ENCODE measurements at regions not wholly inside any gene's neighbourhood (a gene's known extent, or its start where the extent isn't known, plus 50 kb on each side); places are given as distances from the start of the nearest gene placed in this dataset.
"Not testable (repeated sequence)": the region's sequence is repeated elsewhere in the genome, so short reads cannot be mapped to it uniquely, and the experiment has no call there.

DNA sequence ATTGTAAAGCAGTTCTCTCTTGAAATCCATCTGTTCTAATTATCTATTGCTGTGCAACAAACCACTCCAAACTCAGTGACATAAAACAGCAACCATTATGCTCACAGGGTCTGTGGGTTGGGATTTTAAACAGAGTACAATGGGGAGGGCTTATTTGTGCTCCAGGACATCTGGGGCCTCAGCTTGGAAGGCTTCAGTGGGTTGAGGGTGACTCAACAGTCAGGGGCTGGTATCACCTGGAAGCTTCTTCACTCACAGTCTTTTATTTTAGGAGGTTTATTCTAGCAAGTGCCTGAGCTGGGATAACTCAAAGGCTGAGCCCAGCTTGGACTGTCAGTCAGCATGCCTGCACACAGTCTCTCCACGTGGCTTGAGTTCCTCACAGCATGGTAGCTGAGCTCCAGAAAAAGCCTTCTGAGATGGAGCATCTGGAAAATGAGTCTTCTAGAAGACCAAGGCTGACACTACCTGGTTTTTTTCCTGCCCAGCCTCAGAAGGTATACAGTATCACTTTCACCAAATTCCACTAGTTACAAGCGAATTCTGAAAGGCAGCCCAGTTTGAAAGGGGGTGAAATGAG is 234.6 kb upstream of the ID4 start:
- ATAC-seq (ENCODE audit: low FRiP score in 2 of 2): no peak
- Histone ChIP-seq H3K27me3 (no peaks in the 10 kb centered on the region), H3K9me3 (no peaks in the 10 kb centered on the region), H3K4me3 (no peak overlapping the region), H3K36me3 (no peaks in the 10 kb centered on the region), H3K4me1 (no peaks in the 10 kb centered on the region), H3K27ac (no peak overlapping the region)
- 48 to 75% methylated on average over 2 of the region's 2 CpGs for WGBS, 2 donors
- no peak for TF ChIP-seq POLR2AphosphoS5 (IDR thresholded peaks at IDR 0.05)
- TF ChIP-seq, protein P1, sequence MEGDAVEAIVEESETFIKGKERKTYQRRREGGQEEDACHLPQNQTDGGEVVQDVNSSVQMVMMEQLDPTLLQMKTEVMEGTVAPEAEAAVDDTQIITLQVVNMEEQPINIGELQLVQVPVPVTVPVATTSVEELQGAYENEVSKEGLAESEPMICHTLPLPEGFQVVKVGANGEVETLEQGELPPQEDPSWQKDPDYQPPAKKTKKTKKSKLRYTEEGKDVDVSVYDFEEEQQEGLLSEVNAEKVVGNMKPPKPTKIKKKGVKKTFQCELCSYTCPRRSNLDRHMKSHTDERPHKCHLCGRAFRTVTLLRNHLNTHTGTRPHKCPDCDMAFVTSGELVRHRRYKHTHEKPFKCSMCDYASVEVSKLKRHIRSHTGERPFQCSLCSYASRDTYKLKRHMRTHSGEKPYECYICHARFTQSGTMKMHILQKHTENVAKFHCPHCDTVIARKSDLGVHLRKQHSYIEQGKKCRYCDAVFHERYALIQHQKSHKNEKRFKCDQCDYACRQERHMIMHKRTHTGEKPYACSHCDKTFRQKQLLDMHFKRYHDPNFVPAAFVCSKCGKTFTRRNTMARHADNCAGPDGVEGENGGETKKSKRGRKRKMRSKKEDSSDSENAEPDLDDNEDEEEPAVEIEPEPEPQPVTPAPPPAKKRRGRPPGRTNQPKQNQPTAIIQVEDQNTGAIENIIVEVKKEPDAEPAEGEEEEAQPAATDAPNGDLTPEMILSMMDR (IDR thresholded peaks at IDR 0.05): no peak
- no peak for TF ChIP-seq POLR2A (IDR thresholded peaks at IDR 0.05)
- no peak for TF ChIP-seq EP300 (IDR thresholded peaks at IDR 0.05)
- DNase-seq: no peak

DNA sequence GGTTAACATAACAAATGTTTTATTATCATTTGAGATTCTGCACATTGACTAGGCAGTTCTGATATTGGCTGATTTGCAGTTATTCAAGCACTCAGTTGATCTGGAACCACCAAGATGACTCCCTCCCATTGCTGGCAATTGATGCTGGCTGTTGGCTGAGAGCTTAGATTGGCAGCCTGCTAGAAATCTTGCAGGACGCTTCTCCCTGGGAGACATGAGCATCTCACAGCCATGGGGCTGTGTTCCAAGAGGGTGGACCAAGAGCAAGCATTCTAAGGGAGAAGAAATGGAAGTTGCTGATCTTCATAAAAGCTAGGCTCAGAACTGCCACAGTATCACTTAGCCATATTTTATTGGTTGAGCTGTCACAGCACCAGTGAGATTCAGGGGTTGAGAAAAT is 233.4 kb upstream of the ID4 start:
- Histone ChIP-seq H3K4me3 (no peak overlapping the region), H3K9me3 (no peaks in the 10 kb centered on the region), H3K27ac (no peak overlapping the region), H3K4me1 (no peaks in the 10 kb centered on the region), H3K36me3 (no peaks in the 10 kb centered on the region), H3K27me3 (no peaks in the 10 kb centered on the region)
- peak in 1 of 2 donors; percentile 44 for ATAC-seq (ENCODE audit: low FRiP score in 2 of 2)
- no peak for DNase-seq
- 40 to 57% methylated on average over 1 of the region's 1 CpG for WGBS, 2 donors
- TF ChIP-seq EP300 (IDR thresholded peaks at IDR 0.05) (no peak), POLR2A (IDR thresholded peaks at IDR 0.05) (no peak), POLR2AphosphoS5 (IDR thresholded peaks at IDR 0.05) (no peak)
- TF ChIP-seq, protein P1 (IDR thresholded peaks at IDR 0.05): no peak

DNA sequence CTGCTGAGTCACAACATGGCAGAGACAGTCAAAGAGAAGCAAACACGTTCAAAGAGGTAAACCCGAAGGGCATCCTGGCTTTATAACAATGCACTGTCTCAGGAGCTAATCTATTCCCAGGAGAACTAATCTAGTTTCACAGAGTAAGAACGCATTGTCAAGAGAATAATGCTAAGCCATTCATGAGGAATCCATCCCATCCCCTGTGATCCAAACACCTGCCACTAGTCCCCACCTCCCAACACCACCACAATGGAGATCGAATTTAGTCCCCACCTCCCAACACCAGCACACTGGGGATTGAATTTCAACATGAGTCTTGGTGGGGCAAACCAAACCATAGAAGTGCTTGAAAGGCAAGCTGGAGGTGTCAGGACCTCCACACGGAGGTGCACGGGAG is 231.5 kb upstream of the ID4 start:
- no peaks in the 10 kb centered on the region for H3K4me1 ChIP-seq
- no peak overlapping the region for H3K4me3 ChIP-seq
- H3K36me3 ChIP-seq: no peaks in the 10 kb centered on the region
- ATAC-seq (ENCODE audit: low FRiP score in 2 of 2) (no peak), DNase-seq (no peak)
- no peak overlapping the region for H3K27ac ChIP-seq
- no peaks in the 10 kb centered on the region for H3K27me3 ChIP-seq
- no peaks in the 10 kb centered on the region for H3K9me3 ChIP-seq
- 81 to 86% methylated on average over 6 of the region's 6 CpGs for WGBS, 2 donors
- TF ChIP-seq POLR2A (IDR thresholded peaks at IDR 0.05): no peak
- no peak for TF ChIP-seq POLR2AphosphoS5 (IDR thresholded peaks at IDR 0.05)
- TF ChIP-seq, protein P1 (IDR thresholded peaks at IDR 0.05): no peak
- no peak for TF ChIP-seq EP300 (IDR thresholded peaks at IDR 0.05)

DNA sequence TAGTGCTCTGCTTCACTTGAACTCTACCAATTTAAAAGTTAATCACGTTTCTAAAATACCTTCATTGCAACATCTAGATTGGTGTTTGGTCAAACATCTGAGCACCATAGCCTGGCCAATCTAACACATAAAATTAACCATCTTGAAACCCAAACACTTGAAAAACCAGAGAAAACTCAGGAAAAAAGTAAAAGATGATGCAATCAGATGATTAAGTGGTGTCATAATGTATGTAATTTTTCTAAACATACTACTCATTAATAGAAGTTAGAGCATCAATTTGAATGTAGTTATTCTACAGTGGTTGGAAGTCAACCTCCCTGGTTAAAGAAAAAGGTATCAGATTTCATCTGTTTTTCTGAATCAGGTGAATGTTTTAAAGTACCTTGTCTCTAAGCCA is 228.6 kb upstream of the ID4 start:
- Histone ChIP-seq H3K4me1 (no peaks in the 10 kb centered on the region), H3K9me3 (no peaks in the 10 kb centered on the region), H3K27ac (no peak overlapping the region), H3K27me3 (no peaks in the 10 kb centered on the region), H3K36me3 (no peaks in the 10 kb centered on the region), H3K4me3 (no peak overlapping the region)
- WGBS, 2 donors: 59 to 63% methylated on average over 1 of the region's 1 CpG
- ATAC-seq (ENCODE audit: low FRiP score in 2 of 2) (no peak), DNase-seq (no peak)
- TF ChIP-seq POLR2AphosphoS5 (IDR thresholded peaks at IDR 0.05) (no peak), EP300 (IDR thresholded peaks at IDR 0.05) (no peak)

DNA sequence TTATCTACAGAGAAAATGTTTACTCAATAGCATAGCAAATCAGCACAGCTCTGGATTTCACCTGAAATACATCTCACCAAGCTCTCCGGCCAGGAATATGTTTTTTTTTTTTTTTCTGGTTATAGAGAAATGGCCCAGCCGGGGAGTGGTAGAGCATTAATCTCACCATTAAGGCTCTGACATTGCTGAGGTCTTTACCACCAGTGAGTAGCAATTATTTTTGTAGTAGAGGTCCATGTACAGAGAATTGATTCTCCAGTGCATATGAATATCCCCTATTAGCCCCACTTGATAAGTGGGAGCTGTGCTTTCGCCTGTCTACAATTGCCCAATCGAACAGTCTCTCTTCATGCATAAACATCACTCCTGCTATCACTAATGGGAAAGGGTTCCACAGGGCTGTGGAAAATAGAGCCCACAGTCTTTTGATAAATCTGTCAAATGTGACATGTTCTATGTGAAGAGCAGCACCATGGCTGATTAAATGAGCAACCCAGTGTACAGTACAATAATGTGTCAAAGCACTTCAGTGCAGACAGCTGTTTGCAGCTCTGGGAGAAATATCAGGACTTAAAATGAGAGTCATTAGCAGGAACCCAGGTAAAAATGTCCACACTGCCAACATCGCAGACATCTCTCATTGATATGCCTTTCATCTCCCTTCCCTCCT is 227.1 kb upstream of the ID4 start:
- H3K27me3 ChIP-seq: no peaks in the 10 kb centered on the region
- ATAC-seq (ENCODE audit: low FRiP score in 2 of 2): no peak

DNA sequence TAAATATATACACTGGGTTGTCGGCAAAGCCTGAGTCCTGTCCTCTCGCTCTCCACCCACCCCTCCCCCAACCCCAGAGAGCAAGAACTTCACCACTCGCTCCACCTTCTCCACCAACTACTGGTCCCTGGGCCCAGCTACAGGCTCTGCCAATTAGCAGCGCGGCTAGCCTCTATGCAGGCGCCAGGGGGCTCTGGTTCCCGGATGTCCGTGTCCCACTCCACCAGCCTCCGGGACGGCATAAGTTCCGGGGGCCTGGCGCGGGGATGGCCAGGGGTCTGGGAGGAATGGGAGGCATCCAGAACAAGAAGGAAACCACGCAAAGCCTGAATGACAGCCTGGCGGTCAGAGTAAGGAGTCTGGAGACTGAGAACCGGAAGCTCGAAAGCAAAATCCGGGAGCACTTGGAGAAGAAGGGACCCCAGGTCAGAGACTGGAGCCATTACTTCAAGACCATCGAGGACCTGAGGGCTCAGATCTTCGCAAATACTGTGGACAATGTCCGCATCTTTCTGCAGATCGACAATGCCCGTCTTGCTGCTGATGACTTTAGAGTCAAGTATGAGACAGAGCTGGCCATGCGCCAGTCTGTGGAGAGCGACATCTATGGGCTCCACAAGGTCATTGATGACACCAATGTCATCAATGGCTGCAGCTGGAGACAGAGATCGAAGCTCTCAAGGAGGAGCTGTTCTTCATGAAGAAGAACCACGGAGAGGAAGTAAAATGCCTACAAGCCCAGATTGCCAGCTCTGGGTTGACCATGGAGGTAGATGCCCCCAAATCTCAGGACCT is 224.3 kb upstream of the ID4 start:
- not testable (repeated sequence) for H3K4me1 ChIP-seq; H3K9me3 ChIP-seq; ATAC-seq (ENCODE audit: low FRiP score in 2 of 2); H3K36me3 ChIP-seq; H3K27ac ChIP-seq; H3K4me3 ChIP-seq; H3K27me3 ChIP-seq
- WGBS, 2 donors: 92 to 94% methylated on average over 27 of the region's 27 CpGs
- peak in 1 of 2 donors; percentile 47 for DNase-seq

More for the DNA sequence above, 227.1 kb upstream of the ID4 start:
- no peaks in the 10 kb centered on the region for H3K36me3 ChIP-seq
- H3K4me3 ChIP-seq: no peak overlapping the region
- no peaks in the 10 kb centered on the region for H3K4me1 ChIP-seq
- H3K27ac ChIP-seq: no peak overlapping the region
- no peaks in the 10 kb centered on the region for H3K9me3 ChIP-seq
- no peak for DNase-seq
- TF ChIP-seq POLR2AphosphoS5 (IDR thresholded peaks at IDR 0.05) (no peak), EP300 (IDR thresholded peaks at IDR 0.05) (no peak)
- TF ChIP-seq, protein P1 (IDR thresholded peaks at IDR 0.05): no peak
- 88 to 93% methylated on average over 5 of the region's 5 CpGs for WGBS, 2 donors

All from upper lobe of left lung (tissue), 6 donors.